ENCODE measurements at regions not wholly inside any gene's neighbourhood (a gene's known extent, or its start where the extent isn't known, plus 50 kb on each side); places are given as distances from the start of the nearest gene placed in this dataset.
"Not testable (repeated sequence)": the region's sequence is repeated elsewhere in the genome, so short reads cannot be mapped to it uniquely, and the experiment has no call there.

GRCh38 chr15:22241451-22241850, 161.1 kb downstream of the OR4M2 start:
- DNase-seq = no peak

- not testable (repeated sequence) for DNase-seq
Measured at GRCh38 chr15:22242311-22242710, 162.0 kb downstream of the OR4M2 start.

GRCh38 chr15:22243440-22244130, 163.3 kb downstream of the OR4M2 start:
- DNase-seq = no peak

GRCh38 chr15:22249511-22249910, 169.2 kb downstream of the OR4M2 start:
- not testable (repeated sequence) for DNase-seq

GRCh38 chr15:22250501-22251290, 170.4 kb downstream of the OR4M2 start:
- not testable (repeated sequence) for DNase-seq

- no peak for DNase-seq
Measured at GRCh38 chr15:22251422-22251821, 171.1 kb downstream of the OR4M2 start.

GRCh38 chr15:22252047-22252446, 171.7 kb downstream of the OR4M2 start:
- not testable (repeated sequence) for DNase-seq

- DNase-seq = not testable (repeated sequence)
Measured at GRCh38 chr15:22252521-22252920, 172.2 kb downstream of the OR4M2 start.

GRCh38 chr15:22253002-22253675, 172.8 kb downstream of the OR4M2 start:
- DNase-seq = not testable (repeated sequence)

GRCh38 chr15:22253676-22254408, 173.5 kb downstream of the OR4M2 start:
- DNase-seq = peak; percentile 44

GRCh38 chr15:22254409-22255045, 174.2 kb downstream of the OR4M2 start:
- DNase-seq = peak; percentile 31

GRCh38 chr15:22255606-22256005, 175.3 kb downstream of the OR4M2 start:
- DNase-seq = not testable (repeated sequence)

GRCh38 chr15:22256389-22257046, 176.2 kb downstream of the OR4M2 start:
- DNase-seq = not testable (repeated sequence)

GRCh38 chr15:22257047-22258008, 177.0 kb downstream of the OR4M2 start:
- DNase-seq = no peak

GRCh38 chr15:22258009-22258397, 177.7 kb downstream of the OR4M2 start:
- DNase-seq = no peak

- no peak for DNase-seq
Measured at GRCh38 chr15:22258398-22259150, 178.2 kb downstream of the OR4M2 start.

- DNase-seq = not testable (repeated sequence)
Measured at GRCh38 chr15:22259151-22259750, 178.9 kb downstream of the OR4M2 start.

GRCh38 chr15:22259881-22260421, 179.6 kb downstream of the OR4M2 start:
- DNase-seq = no peak

GRCh38 chr15:22262613-22263020, 182.3 kb downstream of the OR4M2 start:
- peak; percentile 76 for DNase-seq
